ENCODE measurements at regions not wholly inside any gene's neighbourhood (a gene's known extent, or its start where the extent isn't known, plus 50 kb on each side); places are given as distances from the start of the nearest gene placed in this dataset.
"Not testable (repeated sequence)": the region's sequence is repeated elsewhere in the genome, so short reads cannot be mapped to it uniquely, and the experiment has no call there.

- not testable (repeated sequence) for TF ChIP-seq POLR2A, CTCF (IDR thresholded peaks at IDR 0.05)
Observed at GRCh38 chr4:84126911-84127310, 372.2 kb downstream of the NKX6-1 start.

All from vagina (tissue), 2 donors.